ENCODE measurements at regions not wholly inside any gene's neighbourhood (a gene's known extent, or its start where the extent isn't known, plus 50 kb on each side); places are given as distances from the start of the nearest gene placed in this dataset.

DNA sequence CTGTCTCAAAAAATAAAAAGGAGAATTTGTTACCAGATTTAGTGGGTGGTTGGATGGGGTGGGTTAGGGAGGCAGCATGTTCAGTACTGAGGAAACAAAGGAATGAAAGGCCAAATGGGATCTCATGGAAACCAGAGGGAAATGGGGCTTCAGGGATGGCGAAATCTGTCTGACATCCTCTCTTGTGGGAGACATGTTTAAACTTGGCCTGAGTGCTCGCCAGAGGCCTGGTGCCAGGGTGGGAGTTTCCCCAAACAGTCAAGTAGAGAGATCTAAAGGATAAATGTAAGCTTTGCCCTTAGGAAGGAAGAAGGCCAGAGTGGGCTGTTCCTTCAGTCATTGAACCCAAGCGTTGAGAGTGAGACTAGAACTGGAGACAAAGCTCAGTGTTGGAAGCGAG is 61.9 kb upstream of the AKIRIN2 start:
- TF ChIP-seq, protein P1, sequence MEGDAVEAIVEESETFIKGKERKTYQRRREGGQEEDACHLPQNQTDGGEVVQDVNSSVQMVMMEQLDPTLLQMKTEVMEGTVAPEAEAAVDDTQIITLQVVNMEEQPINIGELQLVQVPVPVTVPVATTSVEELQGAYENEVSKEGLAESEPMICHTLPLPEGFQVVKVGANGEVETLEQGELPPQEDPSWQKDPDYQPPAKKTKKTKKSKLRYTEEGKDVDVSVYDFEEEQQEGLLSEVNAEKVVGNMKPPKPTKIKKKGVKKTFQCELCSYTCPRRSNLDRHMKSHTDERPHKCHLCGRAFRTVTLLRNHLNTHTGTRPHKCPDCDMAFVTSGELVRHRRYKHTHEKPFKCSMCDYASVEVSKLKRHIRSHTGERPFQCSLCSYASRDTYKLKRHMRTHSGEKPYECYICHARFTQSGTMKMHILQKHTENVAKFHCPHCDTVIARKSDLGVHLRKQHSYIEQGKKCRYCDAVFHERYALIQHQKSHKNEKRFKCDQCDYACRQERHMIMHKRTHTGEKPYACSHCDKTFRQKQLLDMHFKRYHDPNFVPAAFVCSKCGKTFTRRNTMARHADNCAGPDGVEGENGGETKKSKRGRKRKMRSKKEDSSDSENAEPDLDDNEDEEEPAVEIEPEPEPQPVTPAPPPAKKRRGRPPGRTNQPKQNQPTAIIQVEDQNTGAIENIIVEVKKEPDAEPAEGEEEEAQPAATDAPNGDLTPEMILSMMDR (conservative IDR thresholded peaks at IDR 0.05 in 1 of 2, IDR thresholded peaks at IDR 0.05 in 1 of 2; ENCODE audit: low read depth in 1 of 2, low read length in 2 of 2) = no peak
- no peak for TF ChIP-seq EZH2 (IDR thresholded peaks at IDR 0.05; ENCODE audit: low read length, missing control alignments)
